Neural cell (in vitro differentiated cells): ENCODE measurements at regions not wholly inside any gene's neighbourhood (a gene's known extent, or its start where the extent isn't known, plus 50 kb on each side); places are given as distances from the start of the nearest gene placed in this dataset.

Experiments
- H2AFZ ChIP-seq: fragments of 200-600, 300-800 bp; sonication (generic), shearing (Covaris generic); 2 replicates; pipeline ENCODE4 v1.6.0; 2014; ENCODE audit warnings: low read depth, mild to moderate bottlenecking, antibody characterized with exemption, low read length, moderate library complexity
- H3F3A ChIP-seq: fragments of 200-600 bp; shearing (Covaris generic); 2 replicates; pipeline ENCODE4 v1.6.1; 2016; ENCODE audit warnings: mild to moderate bottlenecking, moderate library complexity, mixed read lengths, antibody characterized with exemption, low read length; ENCODE audit not compliant: insufficient read depth, poor library complexity, severe bottlenecking
- H3K27ac ChIP-seq: fragments of 200-600, 300-800 bp; sonication (generic), shearing (Covaris generic); 2 replicates; pipeline ENCODE4 v1.5.1; 2014; ENCODE audit warnings: mild to moderate bottlenecking, low read length, moderate library complexity
- H3K27me3 ChIP-seq: fragments of 300-800, 200-600 bp; sonication (generic), shearing (Covaris generic); 2 replicates; pipeline ENCODE4 v1.6.0; 2014; ENCODE audit warnings: mild to moderate bottlenecking, low read depth, low read length, moderate library complexity; ENCODE audit not compliant: insufficient read depth
- H3K36me3 ChIP-seq: fragments of 300-800, 200-600 bp; sonication (generic), shearing (Covaris generic); 2 replicates; pipeline ENCODE4 v1.5.1; 2014; ENCODE audit warnings: mild to moderate bottlenecking, antibody characterized with exemption, low read length, moderate library complexity; ENCODE audit not compliant: insufficient read depth
- H3K4me2 ChIP-seq: fragments of 300-800, 200-600 bp; sonication (generic), shearing (Covaris generic); 2 replicates; pipeline ENCODE4 v1.6.0; 2014; ENCODE audit warnings: mild to moderate bottlenecking, low read length
- H3K4me3 ChIP-seq: fragments of 300-800, 200-600 bp; sonication (generic), shearing (Covaris generic); 2 replicates; pipeline ENCODE4 v1.5.1; 2014; ENCODE audit warnings: mild to moderate bottlenecking, low read length, moderate library complexity
- H3K79me2 ChIP-seq: fragments of 200-600 bp; shearing (Covaris generic); replicated peaks from 2 replicates; pipeline ENCODE4 v1.6.0; 2014; ENCODE audit warnings: mild to moderate bottlenecking, low read length, moderate library complexity; ENCODE audit not compliant: insufficient read depth
- H3K9ac ChIP-seq: fragments of 300-800, 200-600 bp; sonication (generic), shearing (Covaris generic); 2 replicates; pipeline ENCODE4 v1.6.1; 2016; ENCODE audit warnings: mild to moderate bottlenecking, low read length, mixed read lengths
- H3K9me2 ChIP-seq: fragments of 200-600 bp; shearing (Covaris generic); 2 replicates; pipeline ENCODE4 v1.6.1; 2016; ENCODE audit warnings: mild to moderate bottlenecking, low read length, mixed read lengths; ENCODE audit not compliant: insufficient read depth
- H3K9me3 ChIP-seq: fragments of 200-600, 300-800 bp; sonication (generic), shearing (Covaris generic); 2 replicates; pipeline ENCODE4 v1.6.1; 2016; ENCODE audit warnings: mild to moderate bottlenecking, mixed run types, low read length, moderate library complexity, mixed read lengths
- H4K20me1 ChIP-seq: fragments of 200-600 bp; shearing (Covaris generic); 2 replicates; pipeline ENCODE4 v1.6.1; 2016; ENCODE audit warnings: mild to moderate bottlenecking, mixed run types; ENCODE audit not compliant: insufficient read depth
- CTCF ChIP-seq: fragments of 450-650 bp; IDR thresholded peaks from 2 replicates; pipeline ENCODE4 v1.5.1; 2014; ENCODE audit warnings: antibody characterized with exemption, mild to moderate bottlenecking, moderate library complexity; ENCODE audit not compliant: poor library complexity, severe bottlenecking
- EP300 ChIP-seq: fragments of 450-650 bp; conservative IDR thresholded peaks from 2 replicates; pipeline ENCODE4 v1.6.1; 2014; ENCODE audit warnings: antibody characterized with exemption, mild to moderate bottlenecking, moderate library complexity; ENCODE audit not compliant: poor library complexity, severe bottlenecking
- EZH2 ChIP-seq: fragments of 200-600, 300-800 bp; shearing (Covaris generic), sonication (generic); IDR thresholded peaks from 2 replicates; pipeline ENCODE4 v1.6.1; 2014; ENCODE audit warnings: antibody characterized with exemption, low read length, borderline replicate concordance, mild to moderate bottlenecking; ENCODE audit not compliant: insufficient read depth, poor library complexity, severe bottlenecking
- MXI1 ChIP-seq: fragments of 450-650 bp; conservative IDR thresholded peaks from 2 replicates; pipeline ENCODE4 v1.6.1; 2014; ENCODE audit warnings: antibody characterized with exemption, mild to moderate bottlenecking; ENCODE audit not compliant: poor library complexity, severe bottlenecking
- POLR2AphosphoS5 ChIP-seq: IDR thresholded peaks from 2 replicates; pipeline ENCODE4 v1.6.1; 2012
- RAD21 ChIP-seq: fragments of 450-650 bp; conservative IDR thresholded peaks from 2 replicates; pipeline ENCODE4 v1.6.1; 2014; ENCODE audit warnings: antibody characterized with exemption, mild to moderate bottlenecking, moderate library complexity
- REST ChIP-seq: IDR thresholded peaks from 2 replicates; pipeline ENCODE4 v1.6.1; 2012; ENCODE audit warnings: borderline replicate concordance
- SMC3 ChIP-seq: fragments of 450-650 bp; conservative IDR thresholded peaks from 2 replicates; pipeline ENCODE4 v1.6.1; 2014; ENCODE audit warnings: antibody characterized with exemption, mild to moderate bottlenecking, moderate library complexity; ENCODE audit not compliant: poor library complexity
- TAF1 ChIP-seq: IDR thresholded peaks from 2 replicates; pipeline ENCODE4 v1.6.1; 2012; ENCODE audit warnings: low read depth

GRCh38 chr15:66883284-66883911 lies 181.4 kb downstream of the SMAD6 start:
- no peaks in the 10 kb centered on the region for H3K9me2 ChIP-seq
- no peak overlapping the region for H3K4me2 ChIP-seq
- no peaks in the 10 kb centered on the region for H4K20me1 ChIP-seq
- no peak overlapping the region for H3K4me3 ChIP-seq
- H3K9ac ChIP-seq = no peak overlapping the region
- H3K9me3 ChIP-seq = no peaks in the 10 kb centered on the region
- no peaks in the 10 kb centered on the region for H3K27me3 ChIP-seq
- no peak overlapping the region for H3K27ac ChIP-seq
- no peaks in the 10 kb centered on the region for H3F3A ChIP-seq
- no peak for TF ChIP-seq SMC3
- no peak for TF ChIP-seq EZH2
- no peak for TF ChIP-seq REST
- no peak for TF ChIP-seq TAF1
- TF ChIP-seq CTCF = no peak
- TF ChIP-seq POLR2AphosphoS5 = no peak
- no peak for TF ChIP-seq EP300
- TF ChIP-seq MXI1 = no peak
- no peak for TF ChIP-seq RAD21
- H3K36me3 ChIP-seq = no peaks in the 10 kb centered on the region
- no peaks in the 10 kb centered on the region for H3K79me2 ChIP-seq
- no peak overlapping the region for H2AFZ ChIP-seq

- TF ChIP-seq EZH2 = no peak
- TF ChIP-seq RAD21 = no peak
- no peak for TF ChIP-seq SMC3
- TF ChIP-seq EP300 = no peak
- TF ChIP-seq POLR2AphosphoS5 = no peak
- no peak for TF ChIP-seq TAF1
- TF ChIP-seq CTCF = no peak
- TF ChIP-seq REST = no peak
- no peak for TF ChIP-seq MXI1
- Histone ChIP-seq H3K9ac (no peak overlapping the region), H3K9me3 (no peaks in the 10 kb centered on the region), H3K4me2 (no peak overlapping the region), H3K36me3 (no peaks in the 10 kb centered on the region), H2AFZ (no peak overlapping the region), H3K27me3 (no peaks in the 10 kb centered on the region), H3K79me2 (no peaks in the 10 kb centered on the region), H3K9me2 (no peaks in the 10 kb centered on the region), H3F3A (no peaks in the 10 kb centered on the region), H3K4me3 (no peak overlapping the region), H4K20me1 (no peaks in the 10 kb centered on the region), H3K27ac (no peak overlapping the region)
Observed at GRCh38 chr15:66884115-66884622, 181.2 kb upstream of the SMAD3 start.
